DOHH2 (cell line): ENCODE measurements at regions not wholly inside any gene's neighbourhood (a gene's known extent, or its start where the extent isn't known, plus 50 kb on each side); places are given as distances from the start of the nearest gene placed in this dataset.

Source experiments
- H3F3A ChIP-seq: fragments of 200-600 bp; sonication (generic), shearing (Covaris generic); 2 replicates; pipeline ENCODE4 v1.6.0; 2016; ENCODE audit warnings: antibody characterized with exemption, mild to moderate bottlenecking; ENCODE audit not compliant: control insufficient read depth, insufficient read depth
- H3K27ac ChIP-seq: fragments of 200-600 bp; sonication (generic); 2 replicates; pipeline ENCODE4 v1.5.1; 2014; ENCODE audit warnings: low read depth, mild to moderate bottlenecking, low read length, moderate library complexity
- H3K27me3 ChIP-seq: fragments of 200-600 bp; sonication (generic); 2 replicates; pipeline ENCODE4 v1.6.1; 2014; ENCODE audit warnings: mild to moderate bottlenecking, low read length, mixed read lengths; ENCODE audit not compliant: control insufficient read depth
- H3K36me3 ChIP-seq: fragments of 200-600 bp; sonication (generic); 2 replicates; pipeline ENCODE4 v1.6.1; 2014; ENCODE audit warnings: mild to moderate bottlenecking, low read length, moderate library complexity, mixed read lengths; ENCODE audit not compliant: control insufficient read depth
- H3K4me1 ChIP-seq: fragments of 200-600 bp; sonication (generic); 2 replicates; pipeline ENCODE4 v1.6.1; 2014; ENCODE audit warnings: mild to moderate bottlenecking, low read length, mixed read lengths; ENCODE audit not compliant: control insufficient read depth
- H3K4me2 ChIP-seq: fragments of 200-600 bp; sonication (generic); 2 replicates; pipeline ENCODE4 v1.6.0; 2014; ENCODE audit warnings: mild to moderate bottlenecking, low read length, moderate library complexity
- H3K4me3 ChIP-seq: fragments of 200-600 bp; sonication (generic); 2 replicates; pipeline ENCODE4 v1.5.1; 2014; ENCODE audit warnings: mild to moderate bottlenecking, low read length, mixed read lengths
- H3K79me2 ChIP-seq: fragments of 200-600 bp; sonication (generic); 2 replicates; pipeline ENCODE4 v1.6.1; 2014; ENCODE audit warnings: mild to moderate bottlenecking, low read length, mixed read lengths; ENCODE audit not compliant: control insufficient read depth
- H3K9me2 ChIP-seq: fragments of 200-600 bp; sonication (generic); replicated peaks from 2 replicates; pipeline ENCODE4 v1.6.1; 2014; ENCODE audit warnings: mild to moderate bottlenecking, low read length, mixed read lengths; ENCODE audit not compliant: control insufficient read depth
- H3K9me3 ChIP-seq: fragments of 200-600 bp; sonication (generic); 2 replicates; pipeline ENCODE4 v1.6.1; 2014; ENCODE audit warnings: antibody characterized with exemption, low read length, mixed read lengths; ENCODE audit not compliant: control insufficient read depth, insufficient read depth
- H4K20me1 ChIP-seq: fragments of 200-600 bp; sonication (generic); 2 replicates; pipeline ENCODE4 v1.6.0; 2014; ENCODE audit warnings: low read depth, mild to moderate bottlenecking, antibody characterized with exemption, low read length, moderate library complexity; ENCODE audit not compliant: control insufficient read depth, insufficient read depth
- EZH2phosphoT487 ChIP-seq: fragments of 200-600 bp; sonication (generic); IDR thresholded peaks from 2 replicates; pipeline ENCODE4 v1.6.1; 2017; ENCODE audit warnings: borderline replicate concordance, mild to moderate bottlenecking, antibody characterized with exemption, low read length, moderate library complexity, mixed read lengths
- TF ChIP-seq, protein P1 (sequence below): fragments of 200-600 bp; sonication (generic); IDR thresholded peaks from one replicate; pipeline ENCODE4 v1.5.1; 2014; ENCODE audit warnings: antibody characterized with exemption, mild to moderate bottlenecking, low read depth, low read length; ENCODE audit not compliant: poor library complexity, severe bottlenecking

DNA sequence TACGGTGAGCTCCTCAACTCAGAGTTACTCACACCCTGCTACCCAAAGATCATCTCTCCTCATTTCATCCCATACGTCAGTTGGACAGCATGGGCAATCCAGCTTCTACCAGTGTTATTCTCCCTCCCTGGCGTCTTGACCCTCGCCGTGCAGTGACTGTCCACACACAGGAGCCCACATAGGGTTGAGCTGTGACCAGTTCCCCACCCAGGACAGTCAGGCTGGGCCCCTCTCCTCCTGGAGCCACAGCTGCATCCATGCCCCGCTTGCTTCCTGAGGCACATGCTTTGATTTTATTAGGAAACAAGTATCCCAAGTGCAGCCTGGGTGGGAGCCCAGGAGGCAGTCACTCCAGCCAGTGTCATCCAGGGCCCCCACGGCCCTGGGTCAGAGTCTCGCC is 140.3 kb upstream of the SFSWAP start:
- no peak overlapping the region for H3K27ac ChIP-seq
- no peaks in the 10 kb centered on the region for H3K9me2 ChIP-seq
- no peak overlapping the region for H3K4me2 ChIP-seq
- TF ChIP-seq, protein P1, sequence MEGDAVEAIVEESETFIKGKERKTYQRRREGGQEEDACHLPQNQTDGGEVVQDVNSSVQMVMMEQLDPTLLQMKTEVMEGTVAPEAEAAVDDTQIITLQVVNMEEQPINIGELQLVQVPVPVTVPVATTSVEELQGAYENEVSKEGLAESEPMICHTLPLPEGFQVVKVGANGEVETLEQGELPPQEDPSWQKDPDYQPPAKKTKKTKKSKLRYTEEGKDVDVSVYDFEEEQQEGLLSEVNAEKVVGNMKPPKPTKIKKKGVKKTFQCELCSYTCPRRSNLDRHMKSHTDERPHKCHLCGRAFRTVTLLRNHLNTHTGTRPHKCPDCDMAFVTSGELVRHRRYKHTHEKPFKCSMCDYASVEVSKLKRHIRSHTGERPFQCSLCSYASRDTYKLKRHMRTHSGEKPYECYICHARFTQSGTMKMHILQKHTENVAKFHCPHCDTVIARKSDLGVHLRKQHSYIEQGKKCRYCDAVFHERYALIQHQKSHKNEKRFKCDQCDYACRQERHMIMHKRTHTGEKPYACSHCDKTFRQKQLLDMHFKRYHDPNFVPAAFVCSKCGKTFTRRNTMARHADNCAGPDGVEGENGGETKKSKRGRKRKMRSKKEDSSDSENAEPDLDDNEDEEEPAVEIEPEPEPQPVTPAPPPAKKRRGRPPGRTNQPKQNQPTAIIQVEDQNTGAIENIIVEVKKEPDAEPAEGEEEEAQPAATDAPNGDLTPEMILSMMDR, result no peak
- no peak for TF ChIP-seq EZH2phosphoT487
- no peaks in the 10 kb centered on the region for H3K27me3 ChIP-seq
- no peak overlapping the region for H3K4me3 ChIP-seq
- H3K9me3 ChIP-seq, result no peaks in the 10 kb centered on the region
- H3K36me3 ChIP-seq, result no peaks in the 10 kb centered on the region
- H3K79me2 ChIP-seq, result no peaks in the 10 kb centered on the region
- no peaks in the 10 kb centered on the region for H3F3A ChIP-seq
- no peaks in the 10 kb centered on the region for H4K20me1 ChIP-seq
- H3K4me1 ChIP-seq, result no peaks in the 10 kb centered on the region

DNA sequence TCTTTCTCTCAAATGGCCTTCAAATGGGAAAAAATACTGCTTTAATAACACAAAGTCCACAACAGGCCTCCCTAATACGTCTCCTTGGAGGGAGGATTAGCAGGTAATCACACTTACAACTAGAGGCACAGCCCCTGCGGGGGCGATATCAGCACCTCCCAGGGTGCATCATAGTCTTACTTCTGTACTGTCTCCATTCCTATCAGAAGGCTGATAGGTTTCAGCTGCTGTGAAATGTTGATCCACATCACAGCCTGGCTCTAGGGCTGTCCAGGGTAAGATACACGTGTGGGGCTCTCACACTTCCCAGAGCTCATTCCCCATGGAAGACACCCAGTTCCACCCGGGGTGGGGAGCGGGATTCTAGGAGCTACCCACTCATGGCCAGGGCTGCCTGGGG is 139.1 kb upstream of the SFSWAP start:
- no peaks in the 10 kb centered on the region for H3K9me3 ChIP-seq
- no peak for TF ChIP-seq EZH2phosphoT487
- TF ChIP-seq, protein P1, result no peak
- H3K4me2 ChIP-seq, result no peak overlapping the region
- H3K4me1 ChIP-seq, result no peaks in the 10 kb centered on the region
- no peaks in the 10 kb centered on the region for H3K9me2 ChIP-seq
- H3K27me3 ChIP-seq, result no peaks in the 10 kb centered on the region
- H4K20me1 ChIP-seq, result no peaks in the 10 kb centered on the region
- no peaks in the 10 kb centered on the region for H3F3A ChIP-seq
- no peak overlapping the region for H3K27ac ChIP-seq
- H3K4me3 ChIP-seq, result no peak overlapping the region
- no peaks in the 10 kb centered on the region for H3K79me2 ChIP-seq
- no peaks in the 10 kb centered on the region for H3K36me3 ChIP-seq

DNA sequence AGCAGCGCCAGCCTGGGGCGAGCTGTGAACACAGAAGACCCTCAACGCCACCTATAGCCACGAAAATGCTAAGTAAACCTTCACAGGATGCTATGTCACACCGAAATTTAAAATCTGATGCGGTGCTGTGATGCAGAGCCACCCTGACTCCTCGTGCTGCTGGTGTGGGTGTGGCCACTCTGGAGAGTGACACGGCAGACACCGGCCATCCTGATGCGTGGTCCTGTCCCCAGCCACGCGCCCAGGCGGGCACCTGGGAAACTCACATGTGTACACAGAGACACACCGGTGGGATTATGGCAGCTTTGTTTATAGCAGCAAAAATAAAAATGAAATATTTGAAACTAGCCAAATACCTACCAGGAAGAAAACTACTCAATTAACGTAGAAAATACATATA is 138.3 kb upstream of the SFSWAP start:
- no peak overlapping the region for H3K4me3 ChIP-seq
- H3K36me3 ChIP-seq, result no peaks in the 10 kb centered on the region
- no peak overlapping the region for H3K4me2 ChIP-seq
- H4K20me1 ChIP-seq, result no peaks in the 10 kb centered on the region
- no peaks in the 10 kb centered on the region for H3K79me2 ChIP-seq
- no peaks in the 10 kb centered on the region for H3K9me2 ChIP-seq
- no peaks in the 10 kb centered on the region for H3K9me3 ChIP-seq
- no peak for TF ChIP-seq EZH2phosphoT487
- TF ChIP-seq, protein P1, result no peak
- no peaks in the 10 kb centered on the region for H3F3A ChIP-seq
- H3K4me1 ChIP-seq, result no peaks in the 10 kb centered on the region
- no peak overlapping the region for H3K27ac ChIP-seq
- H3K27me3 ChIP-seq, result no peaks in the 10 kb centered on the region
